H9 (cell line): ENCODE measurements at regions not wholly inside any gene's neighbourhood (a gene's known extent, or its start where the extent isn't known, plus 50 kb on each side); places are given as distances from the start of the nearest gene placed in this dataset.

Source experiments
- DNase-seq: peaks from one replicate; pipeline ENCODE4 v3.0.0-alpha.2; 2017
- H2AFZ ChIP-seq: one replicate; pipeline ENCODE4 v1.6.1; 2013; ENCODE audit warnings: mild to moderate bottlenecking, low read length, control low read depth, moderate library complexity
- H2AK5ac ChIP-seq: 2 replicates; pipeline ENCODE4 v1.6.1; 2013; ENCODE audit warnings: low read length, control low read depth, mixed read lengths; ENCODE audit not compliant: insufficient read length
- H2BK120ac ChIP-seq: one replicate; pipeline ENCODE4 v1.6.1; 2013; ENCODE audit warnings: low read depth, mild to moderate bottlenecking, low read length, control low read depth, inconsistent platforms; ENCODE audit not compliant: poor library complexity, severe bottlenecking
- H2BK12ac ChIP-seq: 2 replicates; pipeline ENCODE4 v1.6.1; 2013; ENCODE audit warnings: low read length, control low read depth, mixed read lengths, low read depth; ENCODE audit not compliant: insufficient read length
- H2BK15ac ChIP-seq: 2 replicates; pipeline ENCODE4 v1.6.1; 2013; ENCODE audit warnings: low read depth, low read length, control low read depth
- H2BK20ac ChIP-seq: one replicate; pipeline ENCODE4 v1.6.1; 2013; ENCODE audit warnings: low read depth, mild to moderate bottlenecking, low read length, control low read depth, inconsistent platforms; ENCODE audit not compliant: poor library complexity, severe bottlenecking
- H2BK5ac ChIP-seq: 2 replicates; pipeline ENCODE4 v1.6.1; 2013; ENCODE audit warnings: low read length, control low read depth, mixed read lengths; ENCODE audit not compliant: insufficient read length
- H3K14ac ChIP-seq: 2 replicates; pipeline ENCODE4 v1.6.1; 2013; ENCODE audit warnings: low read length, control low read depth; ENCODE audit not compliant: insufficient read depth
- H3K18ac ChIP-seq: 2 replicates; pipeline ENCODE4 v1.6.1; 2013; ENCODE audit warnings: low read depth, mild to moderate bottlenecking, mixed read lengths, low read length, control low read depth; ENCODE audit not compliant: insufficient read length
- H3K23ac ChIP-seq: 2 replicates; pipeline ENCODE4 v1.6.1; 2013; ENCODE audit warnings: low read length, control low read depth, mixed read lengths, low read depth; ENCODE audit not compliant: insufficient read length
- H3K23me2 ChIP-seq: 2 replicates; pipeline ENCODE4 v1.6.1; 2013; ENCODE audit warnings: low read depth, mild to moderate bottlenecking, mixed read lengths, low read length, control low read depth; ENCODE audit not compliant: insufficient read length, poor library complexity, severe bottlenecking
- H3K27ac ChIP-seq: 2 replicates; pipeline ENCODE4 v1.5.1; 2013; ENCODE audit warnings: low read length, control low read depth, mixed read lengths, low read depth; ENCODE audit not compliant: insufficient read length
- H3K27me3 ChIP-seq: 2 replicates; pipeline ENCODE4 v1.6.1; 2013; ENCODE audit warnings: low read length, control low read depth, inconsistent platforms; ENCODE audit not compliant: insufficient read depth
- H3K4ac ChIP-seq: 2 replicates; pipeline ENCODE4 v1.6.1; 2013; ENCODE audit warnings: low read depth, mild to moderate bottlenecking, control low read depth, inconsistent platforms, low read length, moderate library complexity
- H3K4me1 ChIP-seq: 2 replicates; pipeline ENCODE4 v1.6.1; 2013; ENCODE audit warnings: low read length, control low read depth, inconsistent platforms; ENCODE audit not compliant: insufficient read depth
- H3K4me2 ChIP-seq: 2 replicates; pipeline ENCODE4 v1.6.1; 2013; ENCODE audit warnings: low read length, control low read depth, mixed read lengths; ENCODE audit not compliant: insufficient read length, insufficient read depth
- H3K56ac ChIP-seq: 2 replicates; pipeline ENCODE4 v1.6.1; 2013; ENCODE audit warnings: low read depth, mild to moderate bottlenecking, mixed read lengths, low read length, control low read depth; ENCODE audit not compliant: insufficient read length
- H3K79me1 ChIP-seq: 2 replicates; pipeline ENCODE4 v1.6.1; 2013; ENCODE audit warnings: low read depth, mild to moderate bottlenecking, moderate library complexity, low read length, control low read depth, inconsistent platforms; ENCODE audit not compliant: insufficient read depth, poor library complexity, severe bottlenecking
- H3K79me2 ChIP-seq: 2 replicates; pipeline ENCODE4 v1.6.1; 2013; ENCODE audit warnings: low read length, control low read depth, inconsistent platforms; ENCODE audit not compliant: insufficient read depth
- H3K9ac ChIP-seq: 2 replicates; pipeline ENCODE4 v1.6.1; 2013; ENCODE audit warnings: low read length, control low read depth, mixed read lengths; ENCODE audit not compliant: insufficient read length; ENCODE audit errors: extremely low read depth
- H3K9me3 ChIP-seq: one replicate; pipeline ENCODE4 v1.6.1; 2013; ENCODE audit warnings: low read depth, low read length, inconsistent platforms; ENCODE audit not compliant: control insufficient read depth
- H3T11ph ChIP-seq: one replicate; pipeline ENCODE4 v1.6.1; 2013; ENCODE audit warnings: mild to moderate bottlenecking, low read length, control low read depth, inconsistent platforms
- H4K20me1 ChIP-seq: one replicate; pipeline ENCODE4 v1.6.1; 2013; ENCODE audit not compliant: control insufficient read depth, insufficient read length, insufficient read depth
- H4K5ac ChIP-seq: 2 replicates; pipeline ENCODE4 v1.6.1; 2013; ENCODE audit warnings: low read depth, mild to moderate bottlenecking, mixed read lengths, low read length, control low read depth; ENCODE audit not compliant: insufficient read length
- H4K8ac ChIP-seq: replicated peaks from 2 replicates; pipeline ENCODE4 v1.6.1; 2013; ENCODE audit warnings: low read length, control low read depth, mixed read lengths, low read depth; ENCODE audit not compliant: insufficient read length
- H4K91ac ChIP-seq: 2 replicates; pipeline ENCODE4 v1.6.1; 2013; ENCODE audit warnings: low read depth, mild to moderate bottlenecking, moderate library complexity, mixed read lengths, low read length, control low read depth; ENCODE audit not compliant: insufficient read length
- H3K27ac Mint-ChIP-seq, 3 experiments: 2 replicates in 2 of 3; 3 replicates in 1 of 3; pipeline ENCODE4 v1.8.0; 2020 to 2021; ENCODE audit warnings: mixed read lengths in 3 of 3, mild to moderate bottlenecking in 1 of 3, moderate library complexity in 1 of 3
- H3K27me3 Mint-ChIP-seq: 2 replicates; pipeline ENCODE4 v1.8.0; 2021; ENCODE audit warnings: low read depth, mild to moderate bottlenecking, moderate library complexity, mixed read lengths
- H3K36me3 Mint-ChIP-seq, 3 experiments: 2 replicates in 2 of 3; 3 replicates in 1 of 3; pipeline ENCODE4 v1.8.0; 2020 to 2021; ENCODE audit warnings: low read depth in 3 of 3, mixed read lengths in 3 of 3; ENCODE audit not compliant: insufficient read depth in 1 of 3
- H3K4me1 Mint-ChIP-seq, 2 experiments: 2 replicates each; pipeline ENCODE4 v1.8.0; 2020; ENCODE audit warnings: mixed read lengths in 2 of 2
- H3K4me3 Mint-ChIP-seq, 2 experiments: 2 replicates in 1 of 2; 3 replicates in 1 of 2; pipeline ENCODE4 v1.8.0; 2020 to 2021; ENCODE audit warnings: mild to moderate bottlenecking in 2 of 2, mixed read lengths in 2 of 2, moderate library complexity in 1 of 2
- H3K9me3 Mint-ChIP-seq, 2 experiments: 2 replicates in 1 of 2; 3 replicates in 1 of 2; pipeline ENCODE4 v1.8.0; 2020; ENCODE audit warnings: mild to moderate bottlenecking in 2 of 2, mixed read lengths in 2 of 2, moderate library complexity in 1 of 2
- CTCF ChIP-seq: fragments of 200-600 bp; sonication (generic); conservative IDR thresholded peaks from 3 replicates; pipeline ENCODE4 v1.8.0; 2021; ENCODE audit warnings: antibody characterized with exemption, mild to moderate bottlenecking
- WGBS: extraction: QIAGEN DNeasy Blood & Tissue Kit; methylation state at CpG from one replicate; pipeline ENCODE4 v1.1.7; 2013; ENCODE audit warnings: missing lambda C conversion rate, low lambda C conversion rate, mixed read lengths; ENCODE audit not compliant: insufficient read length; ENCODE audit errors: extremely low coverage; 5-methylcytosine and 5-hydroxymethylcytosine counted together

- Histone ChIP-seq H4K8ac (no peak overlapping the region), H3K9ac (no peak overlapping the region), H3K23ac (no peak overlapping the region), H2BK15ac (no peak overlapping the region), H3K23me2 (no peaks in the 10 kb centered on the region), H2AK5ac (no peak overlapping the region), H3K27ac (no peak overlapping the region), H3K79me1 (no peaks in the 10 kb centered on the region), H3K79me2 (no peaks in the 10 kb centered on the region), H2BK12ac (no peak overlapping the region), H3K14ac (no peak overlapping the region), H3K56ac (no peak overlapping the region), H3K27me3 (no peaks in the 10 kb centered on the region), H2BK5ac (no peak overlapping the region), H2AFZ (no peak overlapping the region), H4K91ac (no peak overlapping the region), H3T11ph (no peak overlapping the region), H3K4me2 (no peak overlapping the region), H2BK120ac (no peak overlapping the region), H3K4me1 (no peaks in the 10 kb centered on the region), H3K4ac (no peak overlapping the region), H4K20me1 (no peaks in the 10 kb centered on the region), H2BK20ac (no peak overlapping the region), H4K5ac (no peak overlapping the region), H3K9me3 (no peaks in the 10 kb centered on the region), H3K18ac (no peak overlapping the region)
- TF ChIP-seq CTCF = no peak
- no peak for DNase-seq
- Mint-ChIP-seq H3K4me1 (peaks cover 5% of the 10 kb centered on the region in 2 experiments), H3K4me3 (no peak overlapping the region), H3K36me3 (peaks cover 0 to 15% (median 0%) of the 10 kb centered on the region in 3 experiments; a peak in 4 of 7 replicates), H3K27ac (no peak overlapping the region), H3K9me3 (peaks cover 8 to 9% of the 10 kb centered on the region in 2 experiments; a peak in 4 of 5 replicates), H3K27me3 (peaks cover 1% of the 10 kb centered on the region; the same call in 1 of the 2 replicates)
- WGBS = no CpG with 5 or more reads among the region's 4 CpGs
Measured at GRCh38 chr1:208737161-208737560, 493.0 kb upstream of the PLXNA2 start.
